ENCODE measurements at regions not wholly inside any gene's neighbourhood (a gene's known extent, or its start where the extent isn't known, plus 50 kb on each side); places are given as distances from the start of the nearest gene placed in this dataset.

DNA sequence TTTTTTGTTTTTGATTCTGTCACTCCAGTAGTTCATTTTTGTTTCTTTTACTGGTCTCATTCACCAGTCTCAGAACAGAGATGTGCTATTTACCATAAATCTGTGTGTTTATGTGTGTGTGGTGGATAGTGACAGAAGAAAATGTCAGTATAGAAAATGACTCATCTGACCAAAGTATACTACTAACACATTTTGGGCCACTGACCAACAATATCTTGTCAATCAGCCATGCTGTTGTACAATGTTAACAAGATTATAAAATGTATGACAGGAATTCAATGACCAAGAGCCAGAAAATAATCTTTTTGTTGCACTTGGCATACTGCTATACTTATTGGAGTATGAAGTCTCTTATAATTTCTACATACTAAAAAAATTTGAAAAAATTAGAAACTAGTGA lies 1081.4 kb upstream of the NRXN1 start:
- DNase-seq = no peak
- Mint-ChIP-seq H3K4me1 (no peaks in the 10 kb centered on the region), H3K27me3 (no peaks in the 10 kb centered on the region), H3K9me3 (no peaks in the 10 kb centered on the region), H3K4me3 (no peak overlapping the region), H3K27ac (no peak overlapping the region)
- ATAC-seq = no peak

DNA sequence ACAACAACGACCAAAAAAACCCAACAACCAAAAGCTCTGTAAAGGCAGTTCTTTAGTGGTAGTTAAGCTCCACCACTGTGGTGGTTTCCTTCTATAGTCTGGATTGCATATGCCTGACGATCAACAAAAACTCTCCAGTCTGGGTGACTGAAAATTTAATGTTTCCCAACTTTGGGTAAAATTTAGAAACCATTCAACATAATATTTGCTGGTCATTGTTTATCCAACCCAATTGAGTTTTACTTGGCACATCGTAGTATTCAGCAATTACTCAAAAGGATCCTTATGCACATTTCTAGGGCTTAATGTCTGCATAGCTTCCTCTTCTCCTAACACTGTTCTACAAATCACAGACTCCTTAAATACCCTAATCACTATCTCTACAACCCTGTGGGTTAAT lies 1080.2 kb upstream of the NRXN1 start:
- H3K27me3 Mint-ChIP-seq = no peaks in the 10 kb centered on the region
- no peak overlapping the region for H3K27ac Mint-ChIP-seq
- no peaks in the 10 kb centered on the region for H3K9me3 Mint-ChIP-seq
- no peak for ATAC-seq
- DNase-seq = no peak
- no peaks in the 10 kb centered on the region for H3K4me1 Mint-ChIP-seq
- no peak overlapping the region for H3K4me3 Mint-ChIP-seq

DNA sequence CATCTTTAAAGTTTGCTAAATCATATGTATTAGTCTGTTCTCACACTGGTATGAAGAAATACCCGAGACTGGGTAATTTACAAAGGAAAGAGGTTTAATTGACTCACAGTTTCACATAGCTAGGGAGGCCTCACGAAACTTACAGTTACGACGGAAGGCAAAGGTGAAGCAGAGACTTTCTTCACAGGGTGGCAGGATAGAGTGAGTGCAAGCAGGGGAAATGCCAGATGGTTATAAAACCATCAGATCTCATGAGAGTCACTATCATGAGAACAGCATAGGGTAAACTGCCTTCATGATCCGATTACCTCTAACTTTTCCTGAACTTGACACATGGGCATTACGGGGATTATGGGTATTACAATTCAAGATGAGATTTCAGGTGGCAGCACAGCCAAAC lies 1075.2 kb upstream of the NRXN1 start:
- Mint-ChIP-seq H3K4me1 (no peaks in the 10 kb centered on the region), H3K27ac (no peak overlapping the region), H3K27me3 (no peaks in the 10 kb centered on the region), H3K9me3 (no peaks in the 10 kb centered on the region), H3K4me3 (no peak overlapping the region)
- DNase-seq (no peak), ATAC-seq (no peak)

DNA sequence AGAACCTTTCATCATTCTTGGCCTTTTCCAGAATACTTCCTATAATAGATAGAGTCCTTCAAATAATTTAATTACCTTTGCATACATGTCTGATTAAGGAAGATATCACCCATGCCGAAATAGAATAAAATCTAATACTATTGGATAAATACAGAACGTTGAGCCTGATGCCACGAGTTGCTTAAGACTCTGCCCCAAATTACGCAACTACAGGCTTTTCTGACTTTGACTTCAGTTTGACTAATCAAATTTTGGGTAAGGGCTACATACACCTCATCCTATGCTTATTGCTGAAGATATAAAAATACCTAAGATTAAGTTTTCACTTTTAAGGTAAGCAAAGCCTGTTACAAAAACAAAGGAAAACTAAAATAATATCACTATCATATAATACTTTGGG lies 1065.1 kb upstream of the NRXN1 start:
- DNase-seq = no peak
- Mint-ChIP-seq H3K4me3 (no peak overlapping the region), H3K27ac (no peak overlapping the region), H3K9me3 (peaks cover 1 to 17% of the 10 kb centered on the region in 2 donors), H3K27me3 (no peaks in the 10 kb centered on the region), H3K4me1 (no peaks in the 10 kb centered on the region)
- no peak for ATAC-seq

DNA sequence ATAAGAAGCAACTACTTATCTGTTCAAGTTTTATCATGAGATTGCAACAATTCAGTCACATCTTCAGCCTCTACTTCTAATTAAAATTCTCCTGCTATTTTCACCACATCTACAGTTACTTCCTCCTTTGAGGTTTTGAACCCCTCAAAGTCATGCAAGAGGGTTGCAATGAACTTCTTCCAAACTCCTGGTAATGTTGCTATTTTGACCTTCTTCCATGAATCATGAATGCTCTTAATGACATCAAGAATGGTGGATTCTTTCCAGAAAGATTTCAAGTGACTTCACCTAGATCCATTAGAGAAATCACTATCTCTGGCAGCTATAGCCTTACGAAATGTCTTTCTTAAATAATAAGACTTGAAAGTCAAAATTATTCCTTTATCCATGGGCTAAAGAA lies 1052.8 kb upstream of the NRXN1 start:
- Mint-ChIP-seq H3K27me3 (no peaks in the 10 kb centered on the region), H3K4me3 (no peak overlapping the region), H3K27ac (no peak overlapping the region), H3K9me3 (no peaks in the 10 kb centered on the region), H3K4me1 (no peaks in the 10 kb centered on the region)
- ATAC-seq (no peak), DNase-seq (no peak)

DNA sequence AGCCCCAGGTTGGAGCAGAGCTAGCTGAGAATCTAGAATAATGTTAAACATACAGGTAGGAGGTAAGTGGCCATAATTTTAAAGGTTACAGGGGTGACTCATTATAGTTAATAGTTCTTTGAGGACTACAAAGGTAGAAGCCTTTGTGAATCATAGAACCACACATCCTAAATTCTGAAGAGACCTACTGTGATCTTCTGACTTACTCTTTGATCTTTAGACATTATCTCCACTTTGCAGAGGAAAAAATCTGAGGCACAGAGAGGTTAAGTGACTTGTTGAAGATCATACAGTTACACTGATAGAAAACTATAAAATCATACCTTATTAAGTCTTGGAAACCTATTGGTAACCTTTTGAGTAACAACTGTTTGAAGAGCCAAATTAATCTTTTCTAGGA lies 1051.3 kb upstream of the NRXN1 start:
- no peak overlapping the region for H3K4me3 Mint-ChIP-seq
- DNase-seq (no peak), ATAC-seq (no peak)

DNA sequence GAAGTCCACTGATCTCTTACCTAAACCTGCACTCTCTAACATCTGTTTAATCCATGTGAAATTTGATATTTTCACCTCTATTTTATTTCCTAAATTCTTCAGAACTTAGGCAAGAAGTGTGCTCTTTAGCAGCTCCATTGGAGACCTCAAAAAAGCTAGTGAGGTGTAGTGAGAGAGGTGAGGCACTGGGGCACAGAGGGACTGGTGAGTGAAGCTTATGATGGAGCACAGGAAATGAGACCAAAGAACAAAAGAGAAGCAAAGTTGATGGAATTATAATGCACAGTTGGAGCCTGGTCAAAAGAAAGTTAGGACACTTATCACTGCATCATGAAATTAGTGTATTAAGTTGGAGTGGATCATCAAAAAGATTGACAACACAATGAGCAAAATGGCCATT lies 1050.7 kb upstream of the NRXN1 start:
- DNase-seq (no peak), ATAC-seq (no peak)
- Mint-ChIP-seq H3K9me3 (no peaks in the 10 kb centered on the region), H3K27me3 (no peaks in the 10 kb centered on the region), H3K27ac (no peak overlapping the region), H3K4me1 (no peaks in the 10 kb centered on the region), H3K4me3 (no peak overlapping the region)

More for the DNA sequence above, 1051.3 kb upstream of the NRXN1 start:
- Mint-ChIP-seq H3K9me3 (no peaks in the 10 kb centered on the region), H3K27ac (no peak overlapping the region), H3K4me1 (no peaks in the 10 kb centered on the region), H3K27me3 (no peaks in the 10 kb centered on the region)

DNA sequence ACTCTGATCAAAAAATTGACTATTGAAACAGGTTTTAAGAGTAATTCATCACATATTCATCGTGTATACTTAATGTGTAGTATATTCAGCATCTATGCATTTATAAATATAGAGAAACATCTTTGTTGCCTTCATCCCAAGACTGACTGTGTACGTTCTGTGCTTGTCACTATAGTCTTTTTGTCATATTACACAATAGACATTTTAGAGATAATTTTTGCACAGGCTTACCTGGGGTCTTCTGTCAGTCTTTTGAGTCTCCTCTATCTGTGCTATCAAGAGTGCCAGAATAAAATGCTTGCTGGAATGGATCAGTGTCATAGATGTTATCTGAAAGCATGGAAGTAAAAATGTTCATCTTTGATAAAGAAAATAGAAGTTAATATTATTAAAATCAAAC lies 1047.7 kb upstream of the NRXN1 start:
- no peak for DNase-seq
- Mint-ChIP-seq H3K4me3 (no peak overlapping the region), H3K27me3 (no peaks in the 10 kb centered on the region), H3K27ac (no peak overlapping the region), H3K4me1 (no peaks in the 10 kb centered on the region), H3K9me3 (peaks cover 5 to 10% of the 10 kb centered on the region in 2 donors)
- no peak for ATAC-seq

DNA sequence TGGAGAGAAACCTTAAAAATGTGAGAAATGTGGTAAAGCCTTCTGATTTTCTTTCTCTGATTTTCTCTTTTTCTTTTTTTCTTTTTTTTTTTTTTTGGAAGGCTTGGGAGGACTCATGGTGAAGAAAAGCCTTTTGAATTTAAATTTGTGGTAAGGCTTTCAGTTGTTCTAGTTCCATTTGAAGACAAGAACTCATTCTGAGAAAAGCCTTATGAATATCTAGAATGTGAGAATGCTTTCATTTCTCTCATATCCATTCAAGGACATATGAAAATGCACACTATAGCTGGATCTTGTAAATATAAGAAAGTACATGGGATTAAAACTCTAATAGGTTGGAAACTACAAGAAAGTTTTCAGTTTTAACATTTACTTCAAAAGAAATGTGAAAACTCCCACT lies 1045.2 kb upstream of the NRXN1 start:
- Mint-ChIP-seq H3K9me3 (peaks cover 5 to 10% of the 10 kb centered on the region in 2 donors), H3K4me3 (no peak overlapping the region), H3K4me1 (no peaks in the 10 kb centered on the region), H3K27me3 (no peaks in the 10 kb centered on the region), H3K27ac (no peak overlapping the region)
- no peak for DNase-seq
- no peak for ATAC-seq

DNA sequence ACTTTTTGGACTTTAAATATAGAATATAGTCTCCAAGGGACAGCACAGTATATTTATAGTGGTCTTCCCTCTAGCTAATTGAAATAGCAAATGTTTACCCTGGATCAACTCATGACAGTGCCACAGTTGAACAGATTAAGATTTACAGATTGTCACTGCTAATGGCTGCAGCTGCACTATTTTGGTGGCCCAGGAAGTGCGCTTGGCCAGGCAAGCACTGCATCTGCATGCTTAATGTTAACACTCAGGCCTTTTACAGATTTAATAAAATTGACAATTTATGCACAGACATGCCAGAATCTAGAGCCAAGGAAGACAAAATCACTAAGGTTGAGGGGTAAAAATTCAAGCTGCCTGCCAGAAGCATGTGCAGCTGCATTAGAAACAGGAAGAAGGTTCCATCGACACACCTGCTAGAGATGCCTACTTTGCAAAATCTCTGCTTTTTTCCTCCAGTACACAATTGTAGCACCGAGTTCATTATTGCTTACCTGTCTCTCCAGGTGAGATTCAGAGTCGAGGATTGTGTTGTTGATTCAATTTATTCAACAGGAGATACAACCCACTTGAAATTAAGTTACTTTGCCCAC lies 1042.3 kb upstream of the NRXN1 start:
- Mint-ChIP-seq H3K4me1 (no peaks in the 10 kb centered on the region), H3K27ac (no peak overlapping the region), H3K27me3 (no peaks in the 10 kb centered on the region), H3K4me3 (no peak overlapping the region), H3K9me3 (peaks cover 5 to 10% of the 10 kb centered on the region in 2 donors)
- ATAC-seq (no peak), DNase-seq (no peak)

DNA sequence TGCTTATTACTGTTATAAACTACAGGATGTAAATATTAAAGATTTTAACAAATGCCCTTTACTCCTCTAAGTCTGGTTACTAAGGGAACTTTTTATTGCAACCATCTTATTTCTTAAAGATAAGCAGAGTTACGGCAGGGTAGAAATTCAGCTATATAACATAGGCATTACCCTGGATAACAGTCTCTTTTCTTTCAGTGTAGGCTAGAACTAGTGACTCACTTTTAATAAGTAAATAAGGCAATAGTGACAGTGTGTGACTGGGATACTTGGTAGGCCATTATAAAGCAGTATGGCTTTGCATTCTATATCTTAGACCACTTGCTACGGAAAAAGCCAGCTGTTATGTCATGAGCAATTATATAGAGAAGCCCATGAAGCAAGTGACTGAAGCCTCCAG lies 1041.0 kb upstream of the NRXN1 start:
- ATAC-seq (no peak), DNase-seq (no peak)
- Mint-ChIP-seq H3K4me1 (no peaks in the 10 kb centered on the region), H3K27ac (no peak overlapping the region), H3K9me3 (peaks cover 5 to 10% of the 10 kb centered on the region in 2 donors), H3K4me3 (no peak overlapping the region), H3K27me3 (no peaks in the 10 kb centered on the region)

DNA sequence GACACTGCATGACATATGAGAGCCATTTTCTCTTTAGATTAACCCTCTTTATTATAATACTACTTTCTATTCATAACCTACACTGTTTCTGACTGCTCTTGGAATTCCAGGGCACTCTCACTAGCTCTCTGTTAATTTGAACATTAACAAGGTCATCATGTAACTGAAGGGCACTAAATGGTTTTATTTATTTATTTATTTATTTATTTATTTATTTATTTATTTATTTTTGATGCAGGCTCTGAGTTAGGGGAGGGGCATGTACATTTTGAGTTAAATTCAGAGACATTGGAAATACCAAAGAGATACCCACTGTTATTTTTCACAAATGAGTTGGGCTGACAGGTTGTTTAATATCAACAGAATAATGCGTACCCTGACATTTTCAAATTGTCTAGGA lies 1038.7 kb upstream of the NRXN1 start:
- no peak for DNase-seq

DNA sequence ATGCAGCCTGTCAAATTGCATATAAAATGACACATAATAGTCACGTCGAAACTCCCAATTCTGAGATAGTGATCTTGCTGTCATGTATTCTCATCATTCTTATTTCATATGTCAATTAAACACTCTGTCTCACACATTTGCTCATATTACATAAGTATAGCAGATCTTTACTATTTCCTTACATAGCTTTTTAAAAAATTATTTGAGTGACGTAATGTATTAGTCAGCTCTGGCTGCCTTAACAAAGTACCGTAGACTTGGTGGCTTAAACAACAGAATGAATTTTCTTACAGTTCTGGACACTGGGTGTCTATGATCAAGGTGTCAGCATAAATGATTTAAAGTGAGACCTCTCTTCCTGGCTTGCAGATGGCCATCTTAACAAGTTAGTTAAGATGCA lies 1032.3 kb upstream of the NRXN1 start:
- DNase-seq (no peak), ATAC-seq (no peak)
- Mint-ChIP-seq H3K27me3 (no peaks in the 10 kb centered on the region), H3K4me1 (no peaks in the 10 kb centered on the region), H3K27ac (no peak overlapping the region), H3K9me3 (peaks cover 2 to 6% of the 10 kb centered on the region in 2 donors), H3K4me3 (no peak overlapping the region)

More for the DNA sequence above, 1038.7 kb upstream of the NRXN1 start:
- no peaks in the 10 kb centered on the region for H3K4me1 Mint-ChIP-seq
- no peak for ATAC-seq
- H3K27ac Mint-ChIP-seq = no peak overlapping the region
- H3K9me3 Mint-ChIP-seq = peaks cover 2 to 5% of the 10 kb centered on the region in 2 donors
- H3K27me3 Mint-ChIP-seq = no peaks in the 10 kb centered on the region
- H3K4me3 Mint-ChIP-seq = no peak overlapping the region

DNA sequence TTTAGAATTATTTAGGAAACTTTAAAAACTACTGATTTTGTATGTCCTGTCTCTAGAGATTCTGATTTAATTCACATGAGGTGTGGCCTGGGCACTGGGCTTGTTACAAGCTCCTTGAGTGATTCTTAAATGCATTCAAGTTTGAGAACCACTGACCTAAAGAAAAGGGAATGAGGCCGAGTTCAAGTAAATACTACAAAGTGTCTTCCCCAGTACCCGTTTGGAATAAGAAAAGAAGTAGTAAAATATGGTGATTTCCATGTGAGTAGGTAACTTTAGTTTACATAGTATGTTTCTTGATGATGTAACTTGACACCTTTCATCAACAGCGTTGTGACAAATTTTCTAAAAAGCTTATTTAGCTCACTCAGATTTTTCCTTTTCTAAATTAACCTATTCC lies 1022.9 kb upstream of the NRXN1 start:
- no peak for DNase-seq
- Mint-ChIP-seq H3K9me3 (peaks cover 13 to 35% of the 10 kb centered on the region in 2 donors), H3K4me1 (no peaks in the 10 kb centered on the region), H3K27me3 (no peaks in the 10 kb centered on the region), H3K27ac (no peak overlapping the region), H3K4me3 (no peak overlapping the region)
- no peak for ATAC-seq

DNA sequence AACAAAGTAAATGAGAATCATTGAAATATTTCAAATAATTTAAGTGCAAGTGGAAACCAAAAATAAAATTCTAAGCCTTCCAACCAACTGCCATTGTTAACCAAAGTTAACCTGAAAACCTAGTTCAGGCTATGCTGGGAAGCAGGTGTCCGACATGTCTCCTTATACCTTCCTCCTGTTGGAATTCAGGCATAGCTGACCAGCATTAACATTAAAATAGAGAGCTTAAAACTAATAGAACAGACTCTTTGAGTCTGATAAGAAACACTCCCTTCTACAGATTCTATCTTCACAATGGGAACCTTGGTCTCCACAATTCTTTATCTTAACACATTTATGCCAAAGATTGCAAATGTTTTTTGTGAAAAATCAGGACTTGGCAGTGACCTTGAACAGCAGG lies 1004.9 kb upstream of the NRXN1 start:
- no peaks in the 10 kb centered on the region for H3K4me1 Mint-ChIP-seq

DNA sequence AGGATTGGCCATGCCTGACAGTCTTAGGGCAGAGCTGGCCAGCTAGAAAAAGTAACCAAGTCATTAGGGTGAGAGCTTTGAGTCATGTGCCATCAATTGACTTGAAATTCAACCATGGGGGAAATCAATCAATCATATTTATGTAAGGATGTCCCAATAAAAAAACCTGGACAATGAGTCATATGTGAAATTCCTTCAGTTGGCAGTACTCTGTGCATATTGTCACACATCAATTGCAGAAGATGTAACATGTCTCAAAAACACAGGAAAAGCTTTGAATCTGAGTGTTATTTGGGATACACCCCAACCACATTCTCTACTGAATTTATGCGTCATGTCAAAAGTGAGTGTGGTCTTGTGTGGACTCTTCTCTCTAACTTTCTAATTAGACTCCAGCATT lies 1004.1 kb upstream of the NRXN1 start:
- H3K4me3 Mint-ChIP-seq = no peak overlapping the region
- H3K9me3 Mint-ChIP-seq = no peaks in the 10 kb centered on the region
- DNase-seq (no peak), ATAC-seq (no peak)
- no peaks in the 10 kb centered on the region for H3K27me3 Mint-ChIP-seq
- H3K4me1 Mint-ChIP-seq = no peaks in the 10 kb centered on the region
- H3K27ac Mint-ChIP-seq = no peak overlapping the region

More for the DNA sequence above, 1004.9 kb upstream of the NRXN1 start:
- DNase-seq = no peak
- Mint-ChIP-seq H3K27me3 (no peaks in the 10 kb centered on the region), H3K4me3 (no peak overlapping the region), H3K27ac (no peak overlapping the region), H3K9me3 (no peaks in the 10 kb centered on the region)
- ATAC-seq = no peak

DNA sequence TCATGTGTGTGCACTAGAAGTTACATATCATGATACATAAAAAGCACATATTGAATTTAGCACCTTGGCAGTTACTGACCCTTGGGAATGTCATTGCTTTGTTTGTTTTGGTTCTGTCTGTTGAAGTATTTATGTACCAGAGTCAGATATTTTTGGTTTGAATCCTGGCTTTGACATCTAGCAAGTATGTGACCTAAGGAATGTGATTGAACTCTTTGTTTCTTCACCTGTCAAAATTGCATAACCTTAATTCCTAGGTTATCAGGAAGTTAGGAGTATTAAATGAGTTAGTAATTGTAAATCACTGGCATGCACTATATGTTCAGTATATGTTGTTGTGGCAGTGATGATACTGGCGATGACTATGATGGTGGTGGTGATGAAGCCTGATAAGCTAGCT lies 1003.5 kb upstream of the NRXN1 start:
- no peak for DNase-seq
- Mint-ChIP-seq H3K9me3 (no peaks in the 10 kb centered on the region), H3K4me1 (no peaks in the 10 kb centered on the region), H3K27ac (no peak overlapping the region), H3K4me3 (no peak overlapping the region), H3K27me3 (no peaks in the 10 kb centered on the region)
- ATAC-seq = no peak

Data from stimulated activated naive CD8-positive, alpha-beta T cell treated with anti-CD3 and anti-CD28 coated beads, Interleukin-15, amount 100 ng/mL, for 72 hours (primary cell).